ENCODE measurements at regions not wholly inside any gene's neighbourhood (a gene's known extent, or its start where the extent isn't known, plus 50 kb on each side); places are given as distances from the start of the nearest gene placed in this dataset.

DNA sequence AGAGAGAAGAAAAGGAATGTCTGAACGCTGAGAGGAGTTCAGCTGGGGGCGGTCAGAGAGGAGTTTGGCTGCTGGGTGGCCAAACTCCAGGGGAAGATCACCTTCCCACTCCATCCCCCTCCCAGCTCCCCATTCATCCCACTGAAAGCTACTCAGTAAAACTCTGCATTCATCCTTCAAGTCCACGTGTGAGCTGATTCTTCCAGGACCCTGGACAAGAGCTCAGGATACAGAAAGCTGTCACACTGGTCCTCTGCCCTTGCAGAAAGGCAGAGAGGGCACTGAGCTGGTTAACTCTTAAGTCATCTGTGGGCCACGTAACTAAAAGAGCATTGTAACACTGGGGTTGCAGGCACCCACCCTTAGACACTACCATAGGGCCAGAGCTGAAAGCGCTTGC, 132.1 kb upstream of the ARL4C start:
- TF ChIP-seq POLR2A (IDR thresholded peaks at IDR 0.05; ENCODE audit: control extremely low read depth in 1 of 2, low read depth in 2 of 2, low read length in 2 of 2) (no peak), RXRA (IDR thresholded peaks at IDR 0.05; ENCODE audit: insufficient read depth, low read depth, low read length) (no peak), TEAD4 (IDR thresholded peaks at IDR 0.05; ENCODE audit: low read depth, low read length) (no peak), SP1 (IDR thresholded peaks at IDR 0.05; ENCODE audit: low read depth, low read length) (no peak), FOSL1 (IDR thresholded peaks at IDR 0.05; ENCODE audit: insufficient read depth, low read depth, low read length) (no peak), SRF (IDR thresholded peaks at IDR 0.05; ENCODE audit: low read depth, low read length) (no peak), POLR2AphosphoS5 (IDR thresholded peaks at IDR 0.05; ENCODE audit: low read depth, low read length) (no peak), EP300 (IDR thresholded peaks at IDR 0.05; ENCODE audit: borderline replicate concordance in 1 of 2, low read depth in 2 of 2, low read length in 2 of 2) (no peak)
- TF ChIP-seq, protein P1, sequence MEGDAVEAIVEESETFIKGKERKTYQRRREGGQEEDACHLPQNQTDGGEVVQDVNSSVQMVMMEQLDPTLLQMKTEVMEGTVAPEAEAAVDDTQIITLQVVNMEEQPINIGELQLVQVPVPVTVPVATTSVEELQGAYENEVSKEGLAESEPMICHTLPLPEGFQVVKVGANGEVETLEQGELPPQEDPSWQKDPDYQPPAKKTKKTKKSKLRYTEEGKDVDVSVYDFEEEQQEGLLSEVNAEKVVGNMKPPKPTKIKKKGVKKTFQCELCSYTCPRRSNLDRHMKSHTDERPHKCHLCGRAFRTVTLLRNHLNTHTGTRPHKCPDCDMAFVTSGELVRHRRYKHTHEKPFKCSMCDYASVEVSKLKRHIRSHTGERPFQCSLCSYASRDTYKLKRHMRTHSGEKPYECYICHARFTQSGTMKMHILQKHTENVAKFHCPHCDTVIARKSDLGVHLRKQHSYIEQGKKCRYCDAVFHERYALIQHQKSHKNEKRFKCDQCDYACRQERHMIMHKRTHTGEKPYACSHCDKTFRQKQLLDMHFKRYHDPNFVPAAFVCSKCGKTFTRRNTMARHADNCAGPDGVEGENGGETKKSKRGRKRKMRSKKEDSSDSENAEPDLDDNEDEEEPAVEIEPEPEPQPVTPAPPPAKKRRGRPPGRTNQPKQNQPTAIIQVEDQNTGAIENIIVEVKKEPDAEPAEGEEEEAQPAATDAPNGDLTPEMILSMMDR (IDR thresholded peaks at IDR 0.05; ENCODE audit: control extremely low read depth in 1 of 3, insufficient read depth in 1 of 3, low read depth in 1 of 3, low read length in 3 of 3): no peak
